Neuronal stem cell (in vitro differentiated cells): ENCODE measurements at regions not wholly inside any gene's neighbourhood (a gene's known extent, or its start where the extent isn't known, plus 50 kb on each side); places are given as distances from the start of the nearest gene placed in this dataset.

ENCODE experiments used
- DNase-seq: peaks from one replicate; pipeline ENCODE4 v3.0.0-alpha.2; 2013; ENCODE audit warnings: low spot score
- H2AFZ ChIP-seq: one replicate; pipeline ENCODE4 v1.6.1; 2013; ENCODE audit warnings: mild to moderate bottlenecking, low read length, inconsistent platforms
- H2AK5ac ChIP-seq: 2 replicates; pipeline ENCODE4 v1.6.1; 2013; ENCODE audit warnings: low read depth, mild to moderate bottlenecking, inconsistent platforms, low read length, moderate library complexity, mixed read lengths
- H2BK120ac ChIP-seq: 2 replicates; pipeline ENCODE4 v1.6.1; 2013; ENCODE audit warnings: low read depth, mild to moderate bottlenecking, inconsistent platforms, low read length, moderate library complexity, mixed read lengths
- H2BK12ac ChIP-seq: one replicate; pipeline ENCODE4 v1.6.1; 2013; ENCODE audit warnings: low read length, inconsistent platforms
- H2BK15ac ChIP-seq: 2 replicates; pipeline ENCODE4 v1.6.1; 2013; ENCODE audit warnings: mild to moderate bottlenecking, low read length, inconsistent platforms, mixed read lengths
- H2BK5ac ChIP-seq: one replicate; pipeline ENCODE4 v1.6.1; 2013; ENCODE audit warnings: inconsistent platforms, mild to moderate bottlenecking, low read length, moderate library complexity
- H3K14ac ChIP-seq: one replicate; pipeline ENCODE4 v1.6.1; 2013; ENCODE audit warnings: low read length, inconsistent platforms
- H3K18ac ChIP-seq: 2 replicates; pipeline ENCODE4 v1.6.1; 2013; ENCODE audit warnings: low read length, inconsistent platforms
- H3K23ac ChIP-seq: 2 replicates; pipeline ENCODE4 v1.6.1; 2013; ENCODE audit warnings: low read depth, mild to moderate bottlenecking, mixed read lengths, low read length, inconsistent platforms; ENCODE audit not compliant: poor library complexity
- H3K27ac ChIP-seq: replicated peaks from 3 replicates; pipeline ENCODE4 v1.5.1; 2013; ENCODE audit warnings: low read length, inconsistent platforms
- H3K27me3 ChIP-seq, 3 experiments: 2 replicates each; pipeline ENCODE4 v1.6.1; 2013; ENCODE audit warnings: low read length in 3 of 3, mild to moderate bottlenecking in 2 of 3, inconsistent platforms in 1 of 3, low read depth in 1 of 3, mixed read lengths in 1 of 3, moderate library complexity in 1 of 3; ENCODE audit not compliant: control insufficient read depth in 3 of 3, insufficient read depth in 3 of 3
- H3K36me3 ChIP-seq, 2 donors: replicated peaks in 1 of 2; 2 replicates each; pipeline ENCODE4 v1.6.1; 2013; ENCODE audit warnings: low read length in 2 of 2; ENCODE audit not compliant: control insufficient read depth in 2 of 2, insufficient read depth in 2 of 2
- H3K4ac ChIP-seq: 2 replicates; pipeline ENCODE4 v1.6.1; 2013; ENCODE audit warnings: inconsistent platforms, mild to moderate bottlenecking, low read length, moderate library complexity
- H3K4me1 ChIP-seq, 2 donors: 1 replicate in 1 of 2; 2 replicates in 1 of 2; pipeline ENCODE4 v1.6.1; 2013; ENCODE audit warnings: low read length in 2 of 2, low read depth in 1 of 2; ENCODE audit not compliant: control insufficient read depth in 2 of 2, insufficient read depth in 1 of 2
- H3K4me2 ChIP-seq: one replicate; pipeline ENCODE4 v1.6.1; 2013; ENCODE audit warnings: mild to moderate bottlenecking, low read length, inconsistent platforms; ENCODE audit not compliant: insufficient read depth, poor library complexity, severe bottlenecking
- H3K4me3 ChIP-seq, 2 donors: 2 replicates each; pipeline ENCODE4 v1.5.1; 2013; ENCODE audit warnings: low read length in 2 of 2, mild to moderate bottlenecking in 2 of 2, inconsistent platforms in 1 of 2, moderate library complexity in 1 of 2
- H3K79me1 ChIP-seq: one replicate; pipeline ENCODE4 v1.6.1; 2013; ENCODE audit warnings: low read depth, mild to moderate bottlenecking, inconsistent platforms, low read length, moderate library complexity
- H3K9ac ChIP-seq: one replicate; pipeline ENCODE4 v1.6.1; 2013; ENCODE audit warnings: mild to moderate bottlenecking, low read depth, low read length, inconsistent platforms; ENCODE audit not compliant: poor library complexity
- H3K9me3 ChIP-seq, 2 donors: replicated peaks in 1 of 2; 2 replicates each; pipeline versions ENCODE3 to v1.6.1; 2013; ENCODE audit warnings: low read length in 2 of 2, mild to moderate bottlenecking in 2 of 2, inconsistent platforms in 1 of 2, low read depth in 1 of 2, mixed read lengths in 1 of 2, moderate library complexity in 1 of 2; ENCODE audit not compliant: control insufficient read depth in 2 of 2, insufficient read depth in 1 of 2
- H4K8ac ChIP-seq: one replicate; pipeline ENCODE4 v1.6.1; 2013; ENCODE audit warnings: low read depth, mild to moderate bottlenecking, inconsistent platforms, low read length, moderate library complexity
- H4K91ac ChIP-seq: one replicate; pipeline ENCODE4 v1.6.1; 2013; ENCODE audit warnings: low read length, low read depth, mild to moderate bottlenecking, inconsistent platforms; ENCODE audit not compliant: poor library complexity
- WGBS, 2 donors: extraction: QIAGEN DNeasy Blood & Tissue Kit; methylation state at CpG; one replicate each; pipeline ENCODE4 v1.1.7; 2013; ENCODE audit warnings: missing lambda C conversion rate in 2 of 2, mixed read lengths in 1 of 2; ENCODE audit not compliant: insufficient read length in 2 of 2, insufficient replicate concordance in 1 of 2; ENCODE audit errors: extremely low coverage in 2 of 2; 5-methylcytosine and 5-hydroxymethylcytosine counted together

GRCh38 chr5:128782446-128782845 is 182.8 kb upstream of the SLC27A6 start:
- H2AFZ ChIP-seq: no peak overlapping the region
- H4K8ac ChIP-seq: no peak overlapping the region
- no peak overlapping the region for H3K23ac ChIP-seq
- H3K14ac ChIP-seq: no peak overlapping the region
- no peak overlapping the region for H3K9ac ChIP-seq
- H3K79me1 ChIP-seq: no peaks in the 10 kb centered on the region
- H2BK12ac ChIP-seq: no peak overlapping the region
- no peaks in the 10 kb centered on the region for H3K9me3 ChIP-seq
- H3K4me1 ChIP-seq: peaks cover 2 to 3% of the 10 kb centered on the region in 2 donors
- H3K18ac ChIP-seq: no peak overlapping the region
- WGBS, 2 donors: no CpG with 5 or more reads among the region's 4 CpGs
- H2AK5ac ChIP-seq: no peak overlapping the region
- no peak overlapping the region for H2BK120ac ChIP-seq
- H2BK5ac ChIP-seq: no peak overlapping the region
- H3K4ac ChIP-seq: no peak overlapping the region
- no peak for DNase-seq
- H3K27me3 ChIP-seq: no peaks in the 10 kb centered on the region
- no peak overlapping the region for H3K4me2 ChIP-seq
- H4K91ac ChIP-seq: no peak overlapping the region
- no peak overlapping the region for H3K27ac ChIP-seq
- no peak overlapping the region for H2BK15ac ChIP-seq
- H3K4me3 ChIP-seq: no peak overlapping the region
- H3K36me3 ChIP-seq: no peaks in the 10 kb centered on the region

- peaks cover 0 to 2% of the 10 kb centered on the region in 2 donors for H3K4me1 ChIP-seq
- H2BK12ac ChIP-seq: no peak overlapping the region
- no peak overlapping the region for H3K4ac ChIP-seq
- no peaks in the 10 kb centered on the region for H3K36me3 ChIP-seq
- no peak overlapping the region for H4K91ac ChIP-seq
- H2AK5ac ChIP-seq: no peak overlapping the region
- no peak overlapping the region for H3K4me2 ChIP-seq
- no peak overlapping the region for H2BK15ac ChIP-seq
- WGBS, 2 donors: no CpG with 5 or more reads among the region's 1 CpG
- H3K27ac ChIP-seq: no peak overlapping the region
- no peak overlapping the region for H2AFZ ChIP-seq
- no peaks in the 10 kb centered on the region for H3K9me3 ChIP-seq
- no peak overlapping the region for H4K8ac ChIP-seq
- no peak overlapping the region for H3K4me3 ChIP-seq
- no peak for DNase-seq
- H3K23ac ChIP-seq: no peak overlapping the region
- H3K79me1 ChIP-seq: no peaks in the 10 kb centered on the region
- H3K18ac ChIP-seq: no peak overlapping the region
- no peaks in the 10 kb centered on the region for H3K27me3 ChIP-seq
- no peak overlapping the region for H2BK5ac ChIP-seq
- H3K14ac ChIP-seq: no peak overlapping the region
- H3K9ac ChIP-seq: no peak overlapping the region
- no peak overlapping the region for H2BK120ac ChIP-seq
Observed at GRCh38 chr5:128784726-128785125, 180.6 kb upstream of the SLC27A6 start.

- no peak for DNase-seq
- no peak overlapping the region for H3K27ac ChIP-seq
- H3K23ac ChIP-seq: no peak overlapping the region
- H3K9ac ChIP-seq: no peak overlapping the region
- no peak overlapping the region for H4K91ac ChIP-seq
- peaks cover 2 to 8% of the 10 kb centered on the region in 2 donors for H3K4me1 ChIP-seq
- no peak overlapping the region for H4K8ac ChIP-seq
- H3K4me2 ChIP-seq: no peak overlapping the region
- no peak overlapping the region for H2AK5ac ChIP-seq
- no peak overlapping the region for H2AFZ ChIP-seq
- no peak overlapping the region for H2BK120ac ChIP-seq
- H2BK5ac ChIP-seq: no peak overlapping the region
- H3K4me3 ChIP-seq: no peak overlapping the region
- WGBS, 2 donors: no CpG with 5 or more reads among the region's 1 CpG
- H2BK12ac ChIP-seq: no peak overlapping the region
- H3K9me3 ChIP-seq: no peaks in the 10 kb centered on the region
- no peaks in the 10 kb centered on the region for H3K27me3 ChIP-seq
- no peak overlapping the region for H3K18ac ChIP-seq
- H3K4ac ChIP-seq: no peak overlapping the region
- H3K36me3 ChIP-seq: no peaks in the 10 kb centered on the region
- H2BK15ac ChIP-seq: no peak overlapping the region
- no peak overlapping the region for H3K14ac ChIP-seq
- H3K79me1 ChIP-seq: no peaks in the 10 kb centered on the region
Observed at GRCh38 chr5:128791312-128791711, 174.0 kb upstream of the SLC27A6 start.

- Histone ChIP-seq H3K18ac (no peak overlapping the region), H3K14ac (no peak overlapping the region), H2BK12ac (no peak overlapping the region), H3K27ac (no peak overlapping the region), H2BK15ac (no peak overlapping the region), H3K9ac (no peak overlapping the region), H3K4me2 (no peak overlapping the region), H2BK5ac (no peak overlapping the region), H3K4me3 (no peak overlapping the region), H3K4ac (no peak overlapping the region), H2BK120ac (no peak overlapping the region), H4K8ac (no peak overlapping the region), H3K4me1 (peaks cover 2 to 8% of the 10 kb centered on the region in 2 donors), H3K23ac (no peak overlapping the region), H3K36me3 (no peaks in the 10 kb centered on the region), H2AFZ (no peak overlapping the region), H3K9me3 (no peaks in the 10 kb centered on the region), H4K91ac (no peak overlapping the region), H3K79me1 (no peaks in the 10 kb centered on the region), H2AK5ac (no peak overlapping the region), H3K27me3 (no peaks in the 10 kb centered on the region)
- no CpG with 5 or more reads among the region's 4 CpGs for WGBS, 2 donors
- DNase-seq: no peak
Observed at GRCh38 chr5:128796506-128796905, 168.8 kb upstream of the SLC27A6 start.
